Tibial artery (tissue), 4 donors: ENCODE measurements at regions not wholly inside any gene's neighbourhood (a gene's known extent, or its start where the extent isn't known, plus 50 kb on each side); places are given as distances from the start of the nearest gene placed in this dataset.

Source experiments
- DNase-seq, 2 donors: peaks; one replicate each; pipeline ENCODE4 v3.0.0-alpha.2; 2019
- H3K27ac ChIP-seq, 2 donors: fragments of 200-600 bp; sonication (generic) in 1 of 2; 1 replicate in 1 of 2; 2 replicates in 1 of 2; pipeline ENCODE4 v1.5.1; 2018 to 2019; ENCODE audit warnings: mild to moderate bottlenecking in 1 of 2
- H3K27me3 ChIP-seq, 2 donors: fragments of 200-600 bp; sonication (generic) in 1 of 2; one replicate each; pipeline versions ENCODE4 v1.5.1 to v1.6.0; 2016 to 2019
- H3K36me3 ChIP-seq, 3 donors: fragments of 200-600 bp; sonication (generic) in 2 of 3; one replicate each; pipeline ENCODE4 v1.5.1; 2016 to 2019; ENCODE audit warnings: mild to moderate bottlenecking in 2 of 3
- H3K4me1 ChIP-seq, 4 donors: fragments of 200-600 bp; sonication (generic) in 2 of 4; 1 replicate in 3 of 4; 2 replicates in 1 of 4; pipeline ENCODE4 v1.5.1; 2016 to 2019
- H3K4me3 ChIP-seq, 2 donors: fragments of 200-600 bp; sonication (generic) in 1 of 2; 1 replicate in 1 of 2; 2 replicates in 1 of 2; pipeline ENCODE4 v1.5.1; 2018 to 2019; ENCODE audit warnings: mild to moderate bottlenecking in 2 of 2
- H3K9me3 ChIP-seq, 3 donors: fragments of 200-600 bp; sonication (generic) in 1 of 3; one replicate each; pipeline ENCODE4 v1.5.1; 2016 to 2019
- CTCF ChIP-seq, 2 experiments: fragments of 200-600 bp in 1 of 2; fragments of 450-650 bp in 1 of 2; IDR thresholded peaks; one replicate each; pipeline ENCODE4 v1.5.1; 2017 to 2019; ENCODE audit warnings: antibody characterized with exemption in 2 of 2, mild to moderate bottlenecking in 1 of 2, moderate library complexity in 1 of 2
- intact Hi-C: fragments of 100-400 bp; cut with DNase I; formaldehyde crosslinking; loops from one replicate; pipeline ENCODE4 v1.15.0; 2023; ENCODE audit warnings: low total_unique reads

- TF ChIP-seq CTCF (IDR thresholded peaks at IDR 0.05): peak; percentile 57 to 79
- H3K9me3 ChIP-seq: no peaks in the 10 kb centered on the region
- H3K27ac ChIP-seq: no peak overlapping the region
- intact Hi-C loops: loop anchor here (2.0 kb wide), 1 partner anchor 298 kb away; no protein-coding TSS in a partner anchor
- no peak for DNase-seq
- H3K4me1 ChIP-seq: no peaks in the 10 kb centered on the region
- H3K27me3 ChIP-seq: no peaks in the 10 kb centered on the region
- no peaks in the 10 kb centered on the region for H3K36me3 ChIP-seq
- H3K4me3 ChIP-seq: no peak overlapping the region
Observed at GRCh38 chr6:123715006-123715863, 78.5 kb upstream of the TRDN start.

DNA sequence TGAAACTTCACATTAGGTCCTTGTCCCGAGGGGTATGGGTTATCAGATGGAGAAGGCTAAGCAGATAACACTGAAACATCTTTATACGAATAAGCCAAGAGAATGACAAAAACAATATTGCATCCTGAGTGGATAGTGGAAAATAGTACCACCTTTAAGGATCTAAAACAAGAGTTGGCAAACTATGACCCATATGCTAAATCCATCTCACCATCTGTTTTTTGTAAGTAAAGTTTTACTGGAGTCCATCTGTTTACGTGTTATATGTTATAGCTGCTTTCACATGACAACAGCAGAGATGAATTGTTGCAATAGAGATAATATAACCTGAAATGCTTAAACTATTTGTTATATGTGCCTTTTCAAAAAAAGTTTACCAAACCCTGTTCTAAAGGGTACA, 76.1 kb upstream of the TRDN start:
- intact Hi-C loops: no loop called here
- no peak for TF ChIP-seq CTCF (IDR thresholded peaks at IDR 0.05)
- Histone ChIP-seq H3K27me3 (no peaks in the 10 kb centered on the region), H3K36me3 (no peaks in the 10 kb centered on the region), H3K27ac (no peak overlapping the region), H3K4me1 (no peaks in the 10 kb centered on the region), H3K9me3 (no peaks in the 10 kb centered on the region), H3K4me3 (no peak overlapping the region)
- no peak for DNase-seq

GRCh38 chr6:123702943-123703342, 66.2 kb upstream of the TRDN start:
- intact Hi-C loops: no loop called here
- H3K9me3 ChIP-seq: no peaks in the 10 kb centered on the region

DNA sequence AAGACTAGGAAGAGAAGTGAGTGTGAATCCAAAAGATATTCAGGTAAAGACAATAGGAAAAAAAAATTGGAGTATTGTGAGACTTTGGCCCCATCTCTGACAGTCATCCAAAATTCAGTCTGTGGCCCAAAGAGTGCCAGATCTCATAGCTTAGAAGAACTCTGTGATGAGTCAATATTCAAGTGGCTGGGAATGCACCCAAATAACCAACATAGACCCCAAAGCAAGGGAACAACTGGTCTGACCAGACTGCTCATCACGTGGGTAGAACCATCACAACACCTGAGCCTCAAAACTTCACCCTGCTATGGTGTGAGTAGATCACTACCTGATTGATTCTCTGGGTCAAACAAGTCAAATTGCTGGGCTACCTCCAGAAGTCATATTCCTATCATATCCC, 51.1 kb upstream of the TRDN start:
- Histone ChIP-seq H3K4me3 (no peak overlapping the region), H3K9me3 (no peaks in the 10 kb centered on the region), H3K27ac (no peak overlapping the region), H3K4me1 (no peaks in the 10 kb centered on the region), H3K36me3 (no peaks in the 10 kb centered on the region), H3K27me3 (no peaks in the 10 kb centered on the region)
- no peak for DNase-seq
- no peak for TF ChIP-seq CTCF (IDR thresholded peaks at IDR 0.05)
- intact Hi-C loops: no loop called here

More at GRCh38 chr6:123702943-123703342, 66.2 kb upstream of the TRDN start:
- no peak for DNase-seq
- H3K36me3 ChIP-seq: no peaks in the 10 kb centered on the region
- no peaks in the 10 kb centered on the region for H3K4me1 ChIP-seq
- H3K4me3 ChIP-seq: no peak overlapping the region
- no peak overlapping the region for H3K27ac ChIP-seq
- no peaks in the 10 kb centered on the region for H3K27me3 ChIP-seq
- no peak for TF ChIP-seq CTCF (IDR thresholded peaks at IDR 0.05)
